Adrenal gland (tissue), 9 donors: ENCODE measurements at regions not wholly inside any gene's neighbourhood (a gene's known extent, or its start where the extent isn't known, plus 50 kb on each side); places are given as distances from the start of the nearest gene placed in this dataset.

Experiments used
- DNase-seq, 7 donors: peaks; one replicate each; pipeline ENCODE4 v3.0.0-alpha.2; 2019 to 2020
- H3K27ac ChIP-seq, 5 donors: fragments of 200-600 bp; sonication (generic) in 4 of 5; 1 replicate in 3 of 5; 2 replicates in 2 of 5; pipeline versions ENCODE4 v1.5.1 to v1.8.0; 2016 to 2020; ENCODE audit warnings: mild to moderate bottlenecking in 1 of 5
- H3K27me3 ChIP-seq: fragments of 200-600 bp; 2 replicates; pipeline ENCODE4 v1.8.0; 2021
- H3K36me3 ChIP-seq, 2 donors: fragments of 200-600 bp; replicated peaks in 1 of 2; 1 replicate in 1 of 2; 2 replicates in 1 of 2; pipeline versions ENCODE4 v1.5.1 to v1.8.0; 2018 to 2022
- H3K4me1 ChIP-seq, 2 donors: fragments of 200-600 bp; replicated peaks in 1 of 2; 1 replicate in 1 of 2; 2 replicates in 1 of 2; pipeline versions ENCODE4 v1.5.1 to v1.8.0; 2018 to 2021
- H3K4me3 ChIP-seq, 4 donors: fragments of 200-600 bp; sonication (generic) in 3 of 4; one replicate each; pipeline ENCODE4 v1.5.1; 2016 to 2018
- H3K9me3 ChIP-seq, 3 donors: fragments of 200-600 bp; sonication (generic) in 1 of 3; replicated peaks in 1 of 3; 1 replicate in 2 of 3; 2 replicates in 1 of 3; pipeline versions ENCODE4 v1.5.1 to v1.8.0; 2016 to 2021
- POLR2A ChIP-seq, 2 donors: fragments of 450-650 bp; IDR thresholded peaks; one replicate each; pipeline ENCODE4 v1.6.1; 2017; ENCODE audit warnings: antibody characterized with exemption in 2 of 2, mild to moderate bottlenecking in 2 of 2, moderate library complexity in 1 of 2
- WGBS, 4 donors: extraction: QIAGEN DNeasy Blood & Tissue Kit in 2 of 4; methylation state at CpG; one replicate each; pipeline versions ENCODE4 v1.1.5 to v1.1.7; 2013 to 2017; 5-methylcytosine and 5-hydroxymethylcytosine counted together
- intact Hi-C, 2 donors: fragments of 100-400 bp; cut with DNase I; formaldehyde crosslinking; loops; one replicate each; pipeline versions ENCODE4 v1.14.1 to v1.15.0; 2022 to 2023
- TF ChIP-seq, protein P1 (sequence below), 6 experiments: fragments of 450-650 bp in 4 of 6; fragments of 200-600 bp in 2 of 6; sonication (generic) in 1 of 6; IDR thresholded peaks; 1 replicate in 5 of 6; 2 replicates in 1 of 6; pipeline versions ENCODE4 v1.5.1 to v1.8.0; 2016 to 2021; ENCODE audit warnings: antibody characterized with exemption in 6 of 6, mild to moderate bottlenecking in 2 of 6, moderate library complexity in 1 of 6
- donor health status: healthy with polysubstance abuse.
- donor health status: Bipolar disorder and iron deficiency.
- donor health status: DM: yes; HTN: yes; CAD: no.
- donor health status: DM: no; HTN: no; CAD: no.
- donor health status: DM: no; HTN: no; CAD: no.

DNA sequence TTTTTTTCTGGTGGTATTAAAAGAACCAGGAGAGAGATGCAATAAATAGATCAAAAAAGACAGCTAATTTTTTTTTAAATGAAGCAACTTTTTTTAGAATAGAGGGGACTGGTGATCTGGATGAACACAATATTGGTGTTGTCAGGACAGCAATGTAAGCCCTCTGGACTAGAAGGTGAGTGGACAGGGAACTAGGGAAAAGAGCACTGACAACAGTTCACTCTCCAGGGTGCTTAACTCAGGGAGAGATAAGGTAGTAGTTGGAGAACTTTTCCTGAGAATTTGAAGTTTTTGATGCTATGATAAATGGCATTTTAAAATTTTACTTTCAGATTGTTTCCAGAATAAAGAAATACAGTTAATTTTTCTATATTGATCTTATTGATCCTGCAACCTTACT, 158.3 kb upstream of the STAC start:
- Histone ChIP-seq H3K4me1 (no peaks in the 10 kb centered on the region), H3K27me3 (no peaks in the 10 kb centered on the region), H3K4me3 (no peak overlapping the region), H3K27ac (no peak overlapping the region), H3K36me3 (no peaks in the 10 kb centered on the region), H3K9me3 (no peaks in the 10 kb centered on the region)
- DNase-seq, result no peak
- intact Hi-C loops, result no loop called here
- TF ChIP-seq, protein P1, sequence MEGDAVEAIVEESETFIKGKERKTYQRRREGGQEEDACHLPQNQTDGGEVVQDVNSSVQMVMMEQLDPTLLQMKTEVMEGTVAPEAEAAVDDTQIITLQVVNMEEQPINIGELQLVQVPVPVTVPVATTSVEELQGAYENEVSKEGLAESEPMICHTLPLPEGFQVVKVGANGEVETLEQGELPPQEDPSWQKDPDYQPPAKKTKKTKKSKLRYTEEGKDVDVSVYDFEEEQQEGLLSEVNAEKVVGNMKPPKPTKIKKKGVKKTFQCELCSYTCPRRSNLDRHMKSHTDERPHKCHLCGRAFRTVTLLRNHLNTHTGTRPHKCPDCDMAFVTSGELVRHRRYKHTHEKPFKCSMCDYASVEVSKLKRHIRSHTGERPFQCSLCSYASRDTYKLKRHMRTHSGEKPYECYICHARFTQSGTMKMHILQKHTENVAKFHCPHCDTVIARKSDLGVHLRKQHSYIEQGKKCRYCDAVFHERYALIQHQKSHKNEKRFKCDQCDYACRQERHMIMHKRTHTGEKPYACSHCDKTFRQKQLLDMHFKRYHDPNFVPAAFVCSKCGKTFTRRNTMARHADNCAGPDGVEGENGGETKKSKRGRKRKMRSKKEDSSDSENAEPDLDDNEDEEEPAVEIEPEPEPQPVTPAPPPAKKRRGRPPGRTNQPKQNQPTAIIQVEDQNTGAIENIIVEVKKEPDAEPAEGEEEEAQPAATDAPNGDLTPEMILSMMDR (IDR thresholded peaks at IDR 0.05), result no peak
- no peak for TF ChIP-seq POLR2A (IDR thresholded peaks at IDR 0.05)

DNA sequence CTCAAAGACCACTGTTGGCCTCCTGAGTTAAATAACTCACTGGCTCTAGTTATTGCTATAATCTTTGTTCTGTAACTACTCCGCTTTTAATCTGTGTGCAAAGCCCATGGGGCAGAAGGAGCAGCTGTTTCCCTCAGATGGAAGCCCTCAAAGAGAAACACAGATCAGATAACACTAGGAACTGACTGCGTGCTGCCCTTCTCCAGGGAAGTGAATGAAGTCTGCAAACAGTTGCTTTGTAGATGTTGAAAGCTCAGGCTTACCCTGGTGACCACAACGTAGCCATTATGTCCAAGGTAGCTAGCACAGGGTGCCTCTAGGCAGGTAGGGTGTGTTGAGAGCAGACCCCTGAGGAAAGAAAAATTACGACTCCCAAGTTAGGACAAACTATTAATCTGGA, 152.3 kb upstream of the STAC start:
- Histone ChIP-seq H3K4me3 (no peak overlapping the region), H3K27me3 (peaks cover 9% of the 10 kb centered on the region), H3K9me3 (no peaks in the 10 kb centered on the region), H3K4me1 (peaks cover 0 to 4% of the 10 kb centered on the region in 2 donors), H3K36me3 (no peaks in the 10 kb centered on the region), H3K27ac (no peak overlapping the region)
- intact Hi-C loops, result no loop called here
- DNase-seq, result no peak
- TF ChIP-seq, protein P1 (IDR thresholded peaks at IDR 0.05), result no peak
- no peak for TF ChIP-seq POLR2A (IDR thresholded peaks at IDR 0.05)
- WGBS, 4 donors, result 53 to 60% (median 57%) methylated on average over 4 of the region's 4 CpGs

DNA sequence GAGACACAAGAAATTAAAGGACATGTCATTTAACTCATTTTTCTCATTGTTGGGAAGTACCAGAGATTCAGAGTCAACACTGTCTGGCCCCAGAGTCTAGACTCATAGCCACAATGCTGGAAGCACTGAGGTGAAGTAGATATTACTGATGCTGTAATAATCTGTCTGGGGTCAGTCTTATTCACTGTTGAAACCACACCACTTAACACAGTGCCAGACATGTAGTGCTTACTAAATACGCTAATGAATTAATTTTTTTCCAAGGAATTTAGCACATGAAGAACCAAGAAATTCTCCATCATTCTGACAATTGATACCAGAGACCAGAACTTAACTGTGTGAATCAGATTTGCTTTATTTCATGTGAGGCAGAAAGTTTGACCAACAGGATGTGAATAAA, 150.8 kb upstream of the STAC start:
- DNase-seq, result no peak
- 87 to 97% (median 95%) methylated on average over 1 of the region's 1 CpG for WGBS, 4 donors
- no peak overlapping the region for H3K4me3 ChIP-seq
- no peaks in the 10 kb centered on the region for H3K9me3 ChIP-seq
- H3K27me3 ChIP-seq, result peaks cover 9% of the 10 kb centered on the region
- intact Hi-C loops, result no loop called here
- no peak overlapping the region for H3K27ac ChIP-seq
- TF ChIP-seq POLR2A (IDR thresholded peaks at IDR 0.05), result no peak
- TF ChIP-seq, protein P1 (IDR thresholded peaks at IDR 0.05), result no peak
- no peaks in the 10 kb centered on the region for H3K36me3 ChIP-seq
- H3K4me1 ChIP-seq, result peaks cover 0 to 4% of the 10 kb centered on the region in 2 donors

- intact Hi-C loops, result no loop called here
- no peaks in the 10 kb centered on the region for H3K9me3 ChIP-seq
- H3K27ac ChIP-seq, result no peak overlapping the region
- TF ChIP-seq, protein P1 (IDR thresholded peaks at IDR 0.05), result no peak
- TF ChIP-seq POLR2A (IDR thresholded peaks at IDR 0.05), result no peak
- H3K27me3 ChIP-seq, result peaks cover 9% of the 10 kb centered on the region
- H3K4me1 ChIP-seq, result peaks cover 0 to 4% of the 10 kb centered on the region in 2 donors
- H3K36me3 ChIP-seq, result no peaks in the 10 kb centered on the region
- no peak for DNase-seq
- H3K4me3 ChIP-seq, result no peak overlapping the region
Measured at GRCh38 chr3:36232797-36233489, 147.4 kb upstream of the STAC start.
